Activated naive CD4-positive, alpha-beta T cell treated with anti-CD3 and anti-CD28 coated beads, Interleukin-2, amount 50 U/mL, for 16 hours (primary cell): ENCODE measurements at regions not wholly inside any gene's neighbourhood (a gene's known extent, or its start where the extent isn't known, plus 50 kb on each side); places are given as distances from the start of the nearest gene placed in this dataset.

Experiments
- DNase-seq: peaks from one replicate; pipeline ENCODE4 v3.0.0-alpha.2; 2020

DNA sequence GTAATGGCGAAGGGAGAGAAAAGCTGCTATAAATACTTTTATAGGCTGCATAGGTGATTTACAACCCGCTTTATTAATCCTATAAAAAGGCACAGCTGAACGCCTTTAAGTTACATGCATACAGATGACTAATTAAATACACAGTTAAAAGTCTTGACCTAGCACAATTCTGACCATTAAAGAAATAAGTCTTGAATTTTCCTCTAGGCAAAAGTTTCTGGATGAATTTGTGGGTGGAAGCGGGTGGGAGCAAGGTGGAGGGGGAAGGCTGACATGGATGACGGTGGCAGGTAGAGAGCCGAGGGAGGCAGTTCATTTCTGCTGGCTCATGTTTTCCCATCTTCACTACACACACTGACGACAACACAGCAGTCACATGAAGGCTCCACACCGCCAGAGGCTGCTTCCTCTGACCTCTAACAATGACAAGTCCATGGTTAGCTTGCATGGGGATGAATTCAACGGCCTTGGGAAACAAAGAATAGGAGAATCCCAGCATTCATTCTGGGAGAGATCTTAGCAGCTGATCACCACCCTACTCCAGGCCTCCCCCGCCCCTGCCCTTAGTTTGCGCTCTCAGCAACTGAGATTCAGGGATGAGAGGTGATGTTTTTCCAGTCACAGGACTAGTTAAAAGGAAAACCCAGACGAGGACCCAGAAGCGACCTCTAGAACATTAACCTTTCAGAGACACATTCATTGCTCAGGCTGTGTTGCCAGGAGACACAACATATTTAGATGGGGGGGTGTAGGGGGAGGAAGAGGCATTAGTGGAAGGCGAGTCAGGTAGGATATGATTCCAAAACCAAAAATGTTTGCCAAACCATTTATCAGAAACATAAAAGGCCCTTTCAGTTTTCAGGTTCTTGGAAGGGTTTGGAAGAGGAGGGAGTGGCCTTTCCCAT lies 329.3 kb downstream of the PIK3R1 start:
- DNase-seq: no peak

DNA sequence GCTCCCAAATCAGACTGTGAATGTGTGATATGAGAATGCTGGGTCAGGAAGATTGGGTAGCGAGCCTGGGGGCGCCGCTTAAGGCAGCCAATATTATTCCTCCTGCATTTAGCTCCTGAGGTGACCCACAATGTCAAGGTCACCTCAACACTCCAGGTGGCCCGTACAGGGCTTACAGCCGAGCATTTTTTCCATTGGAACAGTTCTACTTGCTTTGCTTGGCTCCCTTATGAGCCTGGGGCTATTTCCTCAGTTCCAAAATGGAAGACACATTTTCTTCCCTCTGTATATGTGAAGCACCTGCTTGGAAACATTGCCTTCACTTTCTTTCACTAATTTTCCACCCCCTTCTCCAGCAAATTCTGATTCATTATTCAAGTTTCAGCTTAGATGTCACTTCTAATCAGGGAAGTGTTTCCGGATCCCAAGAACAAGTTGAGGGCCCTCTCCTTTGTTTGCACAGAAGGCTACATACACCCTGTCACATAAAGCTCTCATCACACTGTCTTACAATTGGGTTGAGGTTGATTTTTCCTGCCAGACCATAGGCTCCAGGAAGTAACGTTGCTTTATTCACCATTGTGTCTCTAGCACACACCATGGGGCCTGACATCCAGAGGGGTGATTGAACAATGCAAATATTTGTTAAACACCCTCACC lies 330.2 kb downstream of the PIK3R1 start:
- DNase-seq: no peak

DNA sequence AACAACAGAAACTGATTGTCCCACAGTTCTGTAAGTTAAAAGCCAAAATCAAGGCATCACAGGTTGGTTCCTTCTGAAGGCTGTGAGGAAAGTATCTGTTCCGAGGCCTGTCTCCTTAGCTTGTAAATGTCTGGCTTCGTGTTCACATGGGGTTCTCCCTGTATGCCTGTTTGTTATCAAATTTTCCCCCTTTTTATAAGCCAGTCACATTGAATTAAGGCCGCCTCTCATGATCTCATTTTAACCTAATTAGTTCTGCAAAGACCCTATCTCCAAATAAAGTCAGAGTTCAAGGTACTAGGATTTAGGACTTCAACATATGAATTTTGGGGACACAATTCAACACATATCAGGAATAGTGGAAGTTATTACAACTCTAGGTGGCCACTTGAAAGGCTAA lies 331.5 kb downstream of the PIK3R1 start:
- no peak for DNase-seq

DNA sequence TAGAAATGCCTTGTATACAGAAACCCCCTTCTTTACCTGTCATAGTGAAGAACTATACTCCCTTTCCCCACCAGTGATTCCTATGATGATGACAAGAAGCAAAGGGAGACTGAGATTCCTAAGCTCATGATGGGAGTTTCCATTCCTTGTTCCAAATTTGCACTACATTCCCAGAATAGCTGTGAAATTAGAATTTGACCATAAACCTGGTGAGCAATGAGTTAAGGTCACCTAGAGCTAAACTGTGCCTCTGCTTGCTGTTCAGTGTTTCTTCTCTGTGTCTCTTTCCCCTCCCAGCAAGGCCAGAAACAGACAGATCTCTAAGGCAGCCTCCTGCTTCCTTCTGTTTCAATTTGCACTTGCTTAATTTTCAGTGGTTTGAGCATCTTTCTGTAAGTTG lies 332.1 kb downstream of the PIK3R1 start:
- no peak for DNase-seq

DNA sequence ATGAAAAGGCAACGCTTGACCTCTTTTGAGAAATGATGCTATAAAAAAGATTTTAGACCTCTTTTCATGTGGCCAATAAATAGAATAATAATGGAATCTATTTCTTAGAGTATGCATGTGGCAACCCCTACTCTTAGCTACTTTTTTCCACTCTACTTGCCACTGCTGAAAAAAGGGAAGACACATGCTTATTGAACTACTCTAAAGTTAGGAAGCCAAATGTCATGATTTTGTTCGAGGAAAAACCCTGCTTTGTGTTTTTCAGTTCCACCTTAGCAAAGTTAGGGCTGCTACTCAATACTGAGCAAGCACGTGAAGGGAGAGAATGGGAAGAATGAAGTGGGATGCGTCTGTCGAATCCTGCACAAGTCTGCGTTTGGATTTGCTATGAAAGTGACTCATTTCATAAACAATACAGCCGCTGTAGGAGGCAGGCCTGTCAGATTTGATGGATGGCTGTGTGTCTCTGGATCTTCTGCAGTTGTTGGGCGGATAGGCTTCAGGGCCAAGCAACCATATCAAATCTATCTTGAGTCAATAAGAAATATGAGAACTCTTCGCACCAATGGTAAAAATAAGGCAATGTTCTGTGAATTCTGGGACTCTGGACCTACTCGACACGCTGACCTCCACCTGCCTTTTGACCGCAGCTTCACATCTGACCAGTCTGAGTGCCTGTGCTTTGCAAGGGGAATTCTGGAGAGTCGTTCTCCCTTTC lies 333.6 kb downstream of the PIK3R1 start:
- no peak for DNase-seq

DNA sequence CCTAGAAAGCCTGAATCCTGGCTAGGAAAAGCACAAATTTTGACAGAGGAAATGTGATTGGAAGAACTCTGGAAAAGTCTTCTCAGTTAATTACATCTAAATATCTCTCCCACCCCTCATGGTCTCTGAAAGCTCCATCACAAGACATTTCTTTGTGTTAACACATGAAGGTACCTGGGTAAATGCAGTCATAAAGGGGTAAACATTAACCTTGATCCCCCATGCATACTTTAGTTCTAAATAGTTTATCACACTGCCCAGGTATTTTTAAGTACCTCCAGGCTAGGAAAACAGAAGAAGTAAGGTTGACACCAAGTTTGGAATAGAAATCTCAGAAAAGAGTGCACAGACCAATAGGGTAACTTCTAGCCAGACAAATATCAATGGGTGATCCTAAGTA lies 334.5 kb downstream of the PIK3R1 start:
- DNase-seq: no peak

DNA sequence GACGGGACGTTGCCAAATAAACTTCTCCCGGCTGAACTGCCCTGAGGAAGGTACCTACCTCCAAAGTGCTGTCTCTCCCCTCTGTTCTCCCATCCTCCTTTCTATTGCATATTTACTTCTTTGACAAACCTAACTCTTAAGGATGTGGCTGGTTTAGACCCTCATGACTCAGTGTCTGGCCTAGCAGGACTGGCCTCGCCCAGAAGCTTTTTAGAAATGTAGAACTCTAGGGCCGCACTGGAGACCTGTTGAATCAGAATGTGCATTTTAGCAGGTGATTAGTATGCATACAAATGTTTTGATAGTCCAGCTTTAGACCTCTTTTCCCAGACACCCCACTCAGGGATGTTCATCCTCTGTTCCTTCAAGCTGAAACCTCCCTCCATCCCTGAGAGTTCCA lies 335.9 kb downstream of the PIK3R1 start:
- no peak for DNase-seq

DNA sequence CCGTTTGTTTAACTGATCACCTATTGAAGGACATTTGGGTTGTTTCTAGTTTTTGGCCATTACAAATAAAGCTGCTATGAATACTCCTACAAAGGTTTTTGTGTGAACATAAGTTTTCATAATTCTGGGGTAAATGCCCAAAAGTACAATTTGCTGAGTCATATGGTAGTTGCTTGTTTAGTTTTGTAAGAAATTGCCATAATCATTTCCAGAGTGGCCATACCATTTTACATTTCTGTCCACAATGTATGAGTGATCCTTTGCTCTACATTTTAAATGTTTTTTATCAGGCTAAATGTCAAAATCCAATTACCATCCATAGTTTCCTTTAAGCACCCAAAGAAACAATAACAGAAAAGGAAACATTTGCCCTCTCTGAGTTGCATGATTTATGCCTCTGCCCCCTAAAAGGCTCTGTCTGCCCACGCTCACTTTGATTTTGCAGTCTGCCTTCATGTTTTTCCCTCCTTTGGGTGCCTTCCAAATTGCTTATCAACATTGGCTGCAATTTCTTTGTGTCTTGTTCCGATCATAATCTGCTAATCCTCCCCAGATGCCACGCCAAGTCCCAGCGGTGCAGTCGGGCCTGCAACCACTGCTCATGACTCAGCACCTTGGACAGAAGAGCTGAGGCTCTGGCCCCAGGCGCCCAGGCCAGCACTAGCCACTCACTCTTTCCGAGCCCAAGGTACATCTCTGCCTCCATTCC lies 339.2 kb downstream of the PIK3R1 start:
- DNase-seq: no peak

DNA sequence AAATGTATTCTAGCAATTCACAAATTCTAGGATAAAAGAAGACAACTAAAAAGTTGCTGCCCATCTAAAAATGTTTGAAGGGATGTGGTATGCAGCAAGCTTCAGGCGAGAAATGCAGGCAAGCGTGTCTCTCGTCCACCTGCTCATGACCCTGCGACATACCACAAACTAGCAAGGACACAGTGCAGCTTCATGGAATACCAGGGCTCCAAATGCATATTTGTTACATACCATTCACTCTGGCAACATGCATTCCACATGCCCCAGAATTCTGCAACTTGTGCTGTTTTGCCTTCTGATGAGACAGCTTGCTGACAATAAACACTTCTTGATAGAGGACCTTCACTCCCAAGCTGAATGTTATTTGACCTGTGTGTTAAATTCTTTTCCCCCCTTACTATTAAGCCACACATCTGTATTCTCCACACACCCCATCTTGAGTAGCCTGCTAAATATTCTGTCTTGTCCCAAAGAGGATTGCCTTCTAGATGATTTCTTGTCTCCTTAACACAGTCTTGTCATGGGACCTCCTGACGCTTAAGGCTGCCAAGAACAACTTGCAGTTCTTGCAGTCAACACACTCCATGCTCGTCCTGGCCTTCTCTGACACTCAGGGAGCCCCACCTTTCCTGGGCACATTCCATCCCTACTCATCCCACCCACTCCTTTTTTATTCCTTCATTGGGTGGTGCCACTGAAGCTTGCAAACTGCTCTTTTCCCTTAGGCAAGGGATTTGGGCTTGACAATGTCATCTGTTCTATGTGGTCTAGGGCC lies 340.5 kb downstream of the PIK3R1 start:
- DNase-seq: no peak

DNA sequence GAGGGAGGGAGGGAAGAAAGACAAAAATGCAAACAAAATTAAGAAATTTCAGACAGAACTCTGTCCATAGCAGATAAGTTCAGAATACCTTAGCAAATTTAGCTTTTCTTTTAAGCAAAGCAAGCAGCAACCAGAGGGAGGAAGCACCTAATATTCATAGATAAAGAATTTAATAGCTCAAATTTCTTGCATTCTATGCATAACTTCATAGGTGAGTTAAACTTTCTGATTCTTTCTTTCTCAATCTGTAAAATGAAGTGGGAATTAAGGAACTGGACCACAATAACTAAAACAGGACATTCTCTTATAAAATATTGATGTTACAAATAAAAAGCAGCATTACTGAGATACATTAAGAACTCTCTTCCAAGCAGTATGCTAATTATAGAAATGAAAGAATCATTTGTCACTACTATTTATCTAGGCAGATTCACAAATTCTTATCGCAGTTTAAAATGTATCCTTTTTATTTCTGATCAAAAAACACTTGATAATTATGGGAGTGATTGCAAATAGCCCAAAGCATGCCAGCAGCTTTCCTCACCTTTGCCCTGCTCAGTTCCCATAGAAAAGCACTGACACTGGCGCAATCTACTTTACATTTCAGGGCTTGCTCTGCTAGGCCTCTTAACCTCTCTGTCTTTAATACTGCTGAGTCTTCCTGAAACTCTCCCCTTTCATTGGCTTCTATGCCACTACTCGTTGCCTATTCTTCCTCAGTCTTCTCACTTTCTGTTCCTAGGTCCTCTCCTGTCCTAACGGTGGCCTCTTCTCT lies 341.8 kb downstream of the PIK3R1 start:
- no peak for DNase-seq

DNA sequence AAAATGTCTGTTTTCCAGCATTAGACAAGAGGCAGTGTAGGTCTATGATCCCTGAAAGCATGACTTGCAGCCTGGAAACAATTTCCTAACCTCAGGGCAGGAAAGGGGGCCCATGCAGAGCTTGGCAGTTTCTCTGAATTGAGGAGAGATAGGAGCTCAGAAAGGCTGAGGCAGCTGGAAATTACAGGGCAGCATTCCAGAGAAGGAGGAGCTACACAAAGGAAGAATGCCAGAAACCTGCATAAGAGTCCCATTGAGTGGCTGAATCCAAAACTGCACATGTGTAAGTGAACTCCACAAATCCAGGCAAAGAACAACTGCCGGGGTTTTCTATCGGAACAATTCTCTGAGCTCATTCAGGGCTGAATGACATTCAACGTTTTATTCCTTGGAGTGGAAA lies 346.8 kb downstream of the PIK3R1 start:
- DNase-seq: no peak

DNA sequence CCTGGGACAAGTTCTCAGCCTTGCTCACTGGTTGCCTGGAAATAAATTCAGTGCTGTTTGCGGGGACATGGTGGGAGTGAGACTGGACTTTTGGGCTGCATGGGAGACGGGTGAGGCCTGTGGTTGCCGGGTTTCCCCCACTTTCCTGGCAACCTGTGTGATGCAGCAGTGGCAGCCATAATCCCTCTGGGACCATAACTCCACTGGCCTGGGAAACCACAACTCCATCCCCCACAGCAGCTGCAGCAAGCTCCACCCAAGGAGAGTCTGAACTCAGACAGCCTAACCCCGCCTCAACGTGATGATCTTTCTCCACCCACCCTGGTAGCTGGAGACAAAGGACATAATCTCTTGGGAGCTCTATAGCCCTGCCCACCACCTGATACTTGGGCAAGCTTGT lies 349.9 kb downstream of the PIK3R1 start:
- no peak for DNase-seq

DNA sequence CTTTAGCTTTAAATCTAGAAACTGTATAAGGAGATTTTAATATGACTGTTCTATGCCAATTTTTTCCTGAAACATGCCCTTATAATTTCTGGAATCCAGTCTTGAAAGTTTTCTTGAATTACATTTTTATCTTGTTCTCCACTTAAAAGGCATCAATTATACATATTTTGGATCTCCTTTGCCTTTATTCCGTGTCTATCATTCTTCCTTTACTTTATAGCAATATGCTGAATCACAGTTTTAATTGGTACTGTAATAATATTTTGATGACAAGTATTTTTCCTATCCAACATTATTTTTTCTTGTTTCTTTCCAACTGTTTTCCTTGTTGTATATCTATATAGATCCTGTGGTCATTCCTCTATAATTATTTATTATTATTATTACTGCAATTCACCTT lies 361.2 kb downstream of the PIK3R1 start:
- no peak for DNase-seq

DNA sequence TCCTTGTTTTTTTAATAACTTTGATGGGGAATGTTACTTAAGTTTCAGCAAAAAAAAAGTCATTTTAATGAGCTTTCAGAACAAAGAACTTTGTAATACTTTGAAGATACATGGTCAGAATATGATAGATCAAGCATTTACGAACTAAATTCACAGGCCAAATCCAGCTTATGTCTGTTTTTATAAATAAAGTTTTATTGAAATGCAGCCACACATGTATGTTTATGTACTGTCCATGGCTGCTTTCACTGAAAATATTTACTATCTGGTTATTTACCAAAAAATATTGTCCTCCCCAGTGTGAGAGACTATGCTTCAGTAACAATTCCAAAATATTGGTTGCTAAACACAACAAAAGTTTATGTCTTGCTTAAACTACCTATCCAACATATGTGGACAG lies 366.7 kb downstream of the PIK3R1 start:
- DNase-seq: no peak

DNA sequence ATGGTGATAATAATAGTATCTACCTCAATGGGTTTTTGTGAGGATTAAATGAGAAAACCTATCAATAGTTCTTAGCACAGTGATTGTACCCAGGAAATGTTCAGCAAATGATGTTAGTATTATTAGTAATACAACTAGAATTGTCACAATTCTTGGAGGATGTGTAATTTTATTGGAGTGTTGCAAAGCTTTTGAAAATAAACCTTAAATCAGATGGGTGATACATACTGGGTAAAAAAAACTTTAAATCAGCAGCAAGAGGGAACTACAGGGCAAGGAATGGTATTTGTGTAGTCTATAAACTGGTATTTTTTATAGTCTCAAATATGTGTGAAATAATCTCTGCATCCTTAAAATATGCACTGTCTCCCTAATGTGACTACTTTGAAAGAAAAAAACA lies 371.6 kb downstream of the PIK3R1 start:
- no peak for DNase-seq

DNA sequence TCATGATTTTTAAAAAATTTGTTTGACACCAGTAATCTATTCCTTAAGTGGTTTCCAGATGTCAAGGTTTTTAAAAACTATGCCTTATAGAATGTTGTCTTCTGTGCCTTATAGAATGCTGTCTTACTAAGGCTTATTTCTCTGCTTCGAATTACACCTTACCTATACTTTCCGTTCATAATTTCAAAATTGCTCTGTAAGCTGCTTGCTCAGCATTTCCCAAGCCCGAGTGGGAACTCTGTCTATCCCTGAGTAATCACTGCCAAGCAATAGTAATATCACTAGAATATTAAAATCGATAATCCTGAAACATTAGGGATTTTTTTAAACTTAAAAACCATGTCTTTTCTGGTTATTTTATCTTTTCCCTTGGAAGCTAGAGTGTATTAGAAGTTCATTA lies 376.3 kb downstream of the PIK3R1 start:
- no peak for DNase-seq

DNA sequence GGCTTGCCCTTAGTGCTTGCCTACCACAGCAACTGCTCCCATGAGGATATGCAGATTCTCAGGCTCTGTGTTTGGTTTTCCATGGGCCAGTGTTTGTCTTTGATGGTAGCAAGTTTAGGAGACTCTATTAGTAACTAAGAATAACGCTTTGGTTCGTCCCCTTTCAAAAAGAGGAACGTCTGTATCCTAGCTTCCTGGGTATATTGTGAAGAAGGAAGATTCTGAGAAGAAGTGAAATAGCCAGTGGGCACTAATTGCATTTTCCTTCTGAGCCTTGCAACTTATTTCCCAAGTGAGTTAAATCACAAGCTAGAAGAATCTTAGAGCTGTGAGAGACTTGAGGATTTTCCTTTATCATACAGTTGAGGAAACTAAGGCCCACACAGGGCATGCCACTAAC lies 376.8 kb downstream of the PIK3R1 start:
- DNase-seq: no peak

DNA sequence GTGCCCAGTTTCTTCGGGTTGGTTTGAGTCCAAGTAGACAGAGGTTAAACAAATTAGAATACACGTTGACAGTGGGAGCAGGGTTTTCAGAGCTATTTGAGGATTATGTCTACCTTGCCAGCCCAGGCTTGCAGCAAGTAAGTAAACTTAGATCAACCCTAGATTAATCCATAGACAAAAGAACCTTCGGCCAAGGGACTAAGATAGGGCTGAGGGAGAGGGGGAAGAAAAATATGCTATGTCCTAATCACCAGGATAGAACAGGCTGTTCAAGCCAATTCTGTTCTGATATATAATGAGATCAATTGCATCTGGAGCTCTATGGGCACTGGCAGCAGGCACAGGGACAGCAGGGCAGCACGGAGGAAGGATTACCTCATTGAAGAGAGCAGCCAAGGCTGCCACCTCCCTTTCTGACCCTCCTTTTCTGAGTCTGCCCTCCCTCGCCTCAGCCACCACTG lies 377.7 kb downstream of the PIK3R1 start:
- no peak for DNase-seq

DNA sequence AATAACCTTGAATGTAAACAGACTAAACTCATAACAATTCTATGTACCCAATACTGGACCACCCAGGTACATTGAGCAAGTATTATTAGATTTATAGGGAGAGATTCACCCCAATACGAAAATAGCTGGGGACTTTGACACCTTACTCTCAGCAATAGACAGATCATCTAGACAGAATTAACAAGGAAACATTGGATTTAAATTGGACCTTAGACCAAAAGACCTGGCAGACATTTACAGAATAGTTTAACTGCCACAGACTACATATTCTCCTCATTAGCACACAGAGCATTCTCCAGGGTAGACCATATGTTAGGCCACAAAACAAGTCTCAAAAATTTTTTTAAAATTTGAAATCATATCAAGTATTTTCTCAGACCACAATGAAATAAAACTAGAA lies 397.4 kb downstream of the PIK3R1 start:
- no peak for DNase-seq

DNA sequence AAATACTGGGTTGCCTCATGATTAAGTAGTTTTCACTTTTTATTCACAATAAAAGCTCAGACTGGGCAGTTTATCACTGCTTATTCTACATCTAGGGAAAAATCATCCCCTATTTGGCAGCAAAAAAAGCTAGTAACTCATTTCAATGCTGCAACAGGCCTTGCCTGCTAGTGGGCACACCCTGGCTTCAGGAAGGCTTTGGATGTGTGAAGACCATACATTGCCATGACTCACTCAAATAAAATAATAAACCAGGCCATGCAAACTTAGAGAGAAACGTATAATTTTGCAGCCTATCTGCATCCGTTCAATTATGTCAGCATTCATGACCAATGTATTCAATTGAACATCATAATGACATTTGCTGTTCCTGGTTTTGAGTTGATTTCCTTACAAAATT lies 402.9 kb downstream of the PIK3R1 start:
- DNase-seq: no peak

DNA sequence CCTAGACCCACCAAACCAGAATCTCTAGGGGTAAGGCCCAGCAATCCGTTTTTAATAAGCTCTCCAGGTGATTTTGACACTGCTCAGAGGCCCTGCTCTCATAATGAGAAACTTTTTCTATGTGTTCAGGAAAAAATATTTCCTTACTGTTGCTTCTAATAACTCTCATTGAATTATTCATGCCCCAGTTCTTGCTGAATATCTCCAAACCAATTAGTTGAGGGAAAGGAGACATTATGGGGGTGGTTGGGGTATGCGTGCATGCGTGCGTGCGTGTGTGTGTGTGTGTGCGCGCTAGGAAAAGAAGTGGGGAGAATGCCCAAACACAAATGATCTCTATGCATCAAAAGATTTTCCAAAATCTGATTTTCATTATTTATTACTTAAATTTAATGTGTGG lies 411.4 kb downstream of the PIK3R1 start:
- DNase-seq: no peak
